Cerebellar cortex (tissue), 1 donor: ENCODE measurements at regions not wholly inside any gene's neighbourhood (a gene's known extent, or its start where the extent isn't known, plus 50 kb on each side); places are given as distances from the start of the nearest gene placed in this dataset.

ENCODE experiments used
- DNase-seq: peaks from one replicate; pipeline ENCODE4 v3.0.0-alpha.2; 2015; ENCODE audit warnings: low spot score

DNA sequence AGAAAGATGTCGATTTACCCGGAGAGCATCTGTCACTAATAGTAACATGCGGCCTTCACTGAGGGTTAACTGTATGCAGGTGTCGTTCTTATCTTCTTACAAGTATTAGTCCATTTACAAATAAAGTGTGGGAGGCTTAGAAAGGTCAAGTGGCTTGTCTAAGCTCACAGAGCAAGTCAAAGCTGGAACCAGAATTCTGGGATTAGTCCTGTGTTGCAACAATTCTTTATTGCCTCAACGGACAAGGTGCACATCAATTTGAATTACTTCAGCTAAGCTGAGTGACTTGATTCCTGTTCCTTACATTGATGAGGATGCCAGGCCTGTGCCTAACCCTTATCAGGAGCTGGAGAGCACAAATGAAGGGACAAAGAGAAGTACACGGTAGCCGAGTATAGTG is 1193.6 kb downstream of the UQCRFS1 start:
- DNase-seq: no peak

DNA sequence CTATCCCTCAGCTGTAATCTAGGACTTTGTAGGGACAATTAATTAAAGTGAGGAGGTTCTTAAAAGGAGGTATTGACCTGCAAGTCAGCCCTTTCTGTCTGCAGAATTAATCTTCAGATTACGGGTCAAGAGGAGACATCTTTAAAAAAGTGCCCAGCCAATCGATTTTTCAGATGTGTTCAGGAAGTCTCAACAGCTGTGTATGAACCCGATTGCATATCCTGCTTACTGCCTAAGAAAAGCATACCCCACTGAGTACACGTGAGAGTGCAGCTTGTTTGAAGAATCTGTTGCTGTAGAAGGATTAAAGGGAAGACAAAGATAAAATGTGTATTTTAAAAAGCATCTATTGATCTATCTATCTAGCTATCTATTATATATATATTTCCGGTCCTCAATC is 1194.5 kb downstream of the UQCRFS1 start:
- no peak for DNase-seq

GRCh38 chr19:28014615-28015405 is 1198.1 kb downstream of the UQCRFS1 start:
- no peak for DNase-seq

GRCh38 chr19:28012361-28012760 is 1200.6 kb downstream of the UQCRFS1 start:
- DNase-seq: peak; percentile 40

DNA sequence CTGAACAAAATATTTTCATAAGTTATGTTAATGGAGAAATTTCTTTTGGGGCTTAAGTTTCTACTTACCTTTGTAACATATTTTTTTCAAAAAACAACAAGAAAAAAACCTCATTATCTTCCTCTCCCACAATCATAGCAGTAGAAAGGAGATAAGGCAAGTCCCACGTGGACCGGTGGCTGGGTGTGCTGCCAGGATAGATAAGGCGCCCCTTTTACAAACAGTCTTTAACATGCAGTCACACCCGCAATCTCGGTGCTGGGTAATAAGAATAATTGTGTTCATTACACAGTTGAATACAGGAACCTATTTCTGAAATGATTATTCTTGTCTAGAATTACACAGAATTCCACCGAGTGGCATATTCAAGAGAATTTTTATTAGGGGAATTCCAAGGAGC is 1202.3 kb downstream of the UQCRFS1 start:
- DNase-seq: no peak

GRCh38 chr19:28009696-28010095 is 1203.3 kb downstream of the UQCRFS1 start:
- no peak for DNase-seq

- DNase-seq: no peak
These were observed 1204.3 kb downstream of the UQCRFS1 start for GRCh38 chr19:28008695-28009094.

GRCh38 chr19:28003543-28003942 is 1209.4 kb downstream of the UQCRFS1 start:
- DNase-seq: no peak

- no peak for DNase-seq
These were observed 1215.9 kb downstream of the UQCRFS1 start for GRCh38 chr19:27997069-27997468.

GRCh38 chr19:27993619-27994570 is 1219.1 kb downstream of the UQCRFS1 start:
- DNase-seq: no peak

- no peak for DNase-seq
These were observed 1226.7 kb downstream of the UQCRFS1 start for GRCh38 chr19:27986299-27986698.

DNA sequence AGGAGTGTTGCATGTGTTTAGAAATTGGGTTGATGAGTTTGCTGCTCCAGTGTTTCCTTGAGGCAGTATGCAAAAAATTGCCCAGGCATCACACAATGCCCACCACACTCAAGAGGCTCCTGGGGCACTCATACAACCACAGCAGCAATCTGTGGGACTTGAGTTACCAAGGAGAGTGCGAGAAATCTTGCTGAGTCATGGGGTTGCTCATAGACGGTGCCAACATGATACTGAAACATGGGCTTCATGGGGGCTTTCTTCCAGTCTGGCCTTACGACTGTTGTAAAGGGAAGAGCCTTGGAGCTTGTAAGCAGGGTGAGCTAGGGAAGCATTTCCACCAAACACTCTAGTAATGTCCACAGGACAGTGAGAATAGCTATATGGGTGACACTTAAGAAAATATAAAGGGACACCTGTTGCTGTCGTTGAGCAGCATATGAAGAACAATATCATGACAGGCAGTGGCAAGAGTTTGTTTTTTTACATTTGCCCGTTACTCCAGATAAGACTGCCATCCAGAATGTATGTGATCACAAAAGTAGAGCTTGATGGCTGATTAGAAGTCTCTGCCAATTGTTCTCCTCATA is 1237.4 kb downstream of the UQCRFS1 start:
- no peak for DNase-seq

GRCh38 chr19:27974082-27974513 is 1238.9 kb downstream of the UQCRFS1 start:
- DNase-seq: peak; percentile 59

DNA sequence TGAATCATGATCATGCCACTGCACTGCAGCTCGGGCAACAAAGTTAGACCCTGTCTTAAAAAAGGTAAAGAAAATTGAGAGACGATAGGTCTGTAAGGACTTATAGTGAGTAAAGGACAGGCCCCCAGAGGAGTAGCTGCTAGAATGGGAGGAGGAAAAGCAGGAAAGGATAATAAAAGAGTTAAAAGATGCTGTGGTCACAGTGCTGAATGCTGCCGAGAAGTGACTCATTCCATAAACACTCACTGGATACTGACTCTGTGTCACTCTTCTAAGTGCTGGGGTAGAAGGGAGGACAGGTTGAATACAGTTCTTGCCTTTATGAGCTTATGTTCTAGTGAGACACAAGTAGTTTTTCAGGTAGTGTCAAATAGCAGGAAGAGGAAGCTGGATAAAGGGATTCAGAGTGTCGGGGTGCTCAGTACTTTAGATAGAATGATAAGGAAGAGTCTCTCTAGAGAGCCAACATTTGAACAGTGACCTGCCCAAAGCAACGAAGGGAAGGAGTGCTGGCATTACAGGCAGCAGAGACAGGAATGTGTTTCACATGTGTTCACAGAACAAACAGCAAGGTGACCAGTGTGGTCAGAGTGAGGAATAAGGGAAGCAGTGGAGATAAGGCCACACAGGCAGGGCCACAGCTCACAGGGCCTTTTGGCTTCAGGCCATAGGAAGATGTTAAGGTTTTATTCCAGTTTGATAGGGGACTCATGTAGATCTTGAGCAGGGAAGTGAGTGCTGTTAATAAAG is 1240.5 kb downstream of the UQCRFS1 start:
- DNase-seq: peak; percentile 45

- DNase-seq: no peak
These were observed 1241.1 kb downstream of the UQCRFS1 start for GRCh38 chr19:27971869-27972268.

GRCh38 chr19:27971071-27971470 is 1241.9 kb downstream of the UQCRFS1 start:
- peak; percentile 67 for DNase-seq

- DNase-seq: no peak
These were observed 1246.5 kb downstream of the UQCRFS1 start for GRCh38 chr19:27966390-27966816.

DNA sequence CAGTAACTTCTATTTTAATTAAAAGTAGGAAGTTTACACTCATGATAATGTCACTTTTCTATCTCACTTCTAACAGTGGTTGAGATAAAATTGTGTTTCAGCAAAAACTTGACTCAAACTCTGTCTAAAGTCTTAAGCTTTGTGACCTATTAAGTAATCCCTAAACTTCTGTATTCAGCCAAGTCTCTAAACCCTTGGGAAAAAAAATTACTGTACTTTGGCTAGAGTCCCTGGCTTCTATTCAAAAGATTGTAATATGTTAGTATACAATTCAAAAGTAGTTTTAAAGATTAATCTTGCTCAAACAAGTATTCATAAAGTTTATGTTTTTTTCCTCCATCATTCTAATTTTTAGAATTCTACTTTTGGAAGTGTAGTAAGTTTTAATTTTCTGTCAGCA is 1248.8 kb downstream of the UQCRFS1 start:
- DNase-seq: no peak

- no peak for DNase-seq
These were observed 1250.7 kb downstream of the UQCRFS1 start for GRCh38 chr19:27962264-27962663.

DNA sequence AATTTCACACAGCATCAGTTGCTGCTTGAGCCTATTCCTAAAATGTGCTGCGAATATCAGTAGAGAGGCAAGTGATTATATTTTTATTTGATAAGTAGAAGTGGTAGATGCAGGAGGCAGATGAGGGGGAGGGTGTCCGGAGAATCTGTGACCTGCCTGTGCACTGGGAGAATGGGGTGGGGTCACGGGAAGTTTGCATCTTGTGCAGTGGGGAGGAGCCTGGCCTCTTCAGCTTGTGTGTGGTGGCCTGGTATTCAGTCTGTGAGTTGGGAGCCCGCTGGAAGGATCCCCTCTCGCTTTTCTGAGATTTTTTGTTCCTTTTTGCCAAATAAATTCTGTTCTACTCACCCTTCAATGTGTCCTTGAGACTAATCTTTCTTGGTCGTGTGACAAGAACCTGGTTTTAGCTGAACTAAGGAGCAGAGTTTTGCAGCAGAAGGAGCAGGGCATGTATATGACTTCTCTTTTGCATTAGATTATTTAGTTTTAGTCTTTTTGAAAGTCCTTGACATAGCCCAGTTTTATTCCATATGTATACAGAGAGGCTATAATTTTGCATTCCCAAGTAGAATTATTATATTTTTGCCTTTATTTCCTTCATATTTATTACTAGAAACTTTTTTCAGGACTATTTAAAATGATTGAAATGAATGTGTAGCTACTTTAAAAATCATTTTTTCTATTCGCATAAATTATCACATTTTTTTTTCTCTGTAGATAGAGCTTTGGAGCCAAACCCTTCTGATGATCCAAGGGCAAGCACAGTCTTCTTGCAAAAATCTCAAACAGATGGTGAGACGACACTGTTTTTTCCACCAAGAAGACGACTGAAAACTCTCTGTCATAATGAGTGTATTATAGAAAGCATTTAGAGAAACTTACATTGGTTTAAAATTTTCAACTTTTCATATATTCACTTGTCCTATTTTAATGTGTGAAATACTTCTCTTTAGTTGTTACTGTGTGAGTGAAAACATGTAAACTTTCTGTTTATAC is 1257.2 kb downstream of the UQCRFS1 start:
- no peak for DNase-seq
